LNCAP (cell line): ENCODE measurements at regions not wholly inside any gene's neighbourhood (a gene's known extent, or its start where the extent isn't known, plus 50 kb on each side); places are given as distances from the start of the nearest gene placed in this dataset.

ENCODE experiments used
- CTCF ChIP-seq: fragments of 450-650 bp; IDR thresholded peaks from 2 replicates; pipeline ENCODE4 v1.5.1; 2017; ENCODE audit warnings: mild to moderate bottlenecking

- no peak for TF ChIP-seq CTCF
Observed at GRCh38 chr2:183984871-183985270, 613.5 kb upstream of the ZNF804A start.

- no peak for TF ChIP-seq CTCF
Observed at GRCh38 chr2:183991968-183992367, 606.4 kb upstream of the ZNF804A start.

- TF ChIP-seq CTCF = no peak
Observed at GRCh38 chr2:183993052-183993451, 605.3 kb upstream of the ZNF804A start.

- no peak for TF ChIP-seq CTCF
Observed at GRCh38 chr2:183995632-183996031, 602.7 kb upstream of the ZNF804A start.

GRCh38 chr2:183996825-183997793 is 601.2 kb upstream of the ZNF804A start:
- no peak for TF ChIP-seq CTCF

- no peak for TF ChIP-seq CTCF
Observed at GRCh38 chr2:183998041-183998796, 600.1 kb upstream of the ZNF804A start.

- TF ChIP-seq CTCF = no peak
Observed at GRCh38 chr2:183998797-183999190, 599.5 kb upstream of the ZNF804A start.
